GM21381 (cell line): ENCODE measurements at regions not wholly inside any gene's neighbourhood (a gene's known extent, or its start where the extent isn't known, plus 50 kb on each side); places are given as distances from the start of the nearest gene placed in this dataset.
"Not testable (repeated sequence)": the region's sequence is repeated elsewhere in the genome, so short reads cannot be mapped to it uniquely, and the experiment has no call there.

Experiments used
- ATAC-seq: cut with Tn5 transposase; IDR thresholded peaks from one replicate; pipeline ENCODE4 v1.9.1; 2021; ENCODE audit warnings: mild to moderate bottlenecking, moderate library complexity; ENCODE audit not compliant: unreplicated experiment

- ATAC-seq, result no peak
These were observed 398.7 kb downstream of the TMEM121 start for GRCh38 chr14:105924951-105925591.

- no peak for ATAC-seq
These were observed 399.4 kb downstream of the TMEM121 start for GRCh38 chr14:105925615-105926372.

GRCh38 chr14:105926373-105927095, 400.2 kb downstream of the TMEM121 start:
- no peak for ATAC-seq

- ATAC-seq, result no peak
These were observed 401.0 kb downstream of the TMEM121 start for GRCh38 chr14:105927096-105928060.

GRCh38 chr14:105928171-105929111, 402.1 kb downstream of the TMEM121 start:
- ATAC-seq, result not testable (repeated sequence)

GRCh38 chr14:105929327-105930081, 403.1 kb downstream of the TMEM121 start:
- ATAC-seq, result no peak

GRCh38 chr14:105930572-105930971, 404.2 kb downstream of the TMEM121 start:
- ATAC-seq, result no peak

- no peak for ATAC-seq
These were observed 405.6 kb downstream of the TMEM121 start for GRCh38 chr14:105931808-105932483.

GRCh38 chr14:105933238-105933637, 406.9 kb downstream of the TMEM121 start:
- ATAC-seq, result no peak

GRCh38 chr14:105935384-105935783, 409.0 kb downstream of the TMEM121 start:
- ATAC-seq, result no peak

GRCh38 chr14:105937253-105938054, 411.1 kb downstream of the TMEM121 start:
- no peak for ATAC-seq

- no peak for ATAC-seq
These were observed 411.9 kb downstream of the TMEM121 start for GRCh38 chr14:105938055-105938863.

- ATAC-seq, result no peak
These were observed 412.6 kb downstream of the TMEM121 start for GRCh38 chr14:105938959-105939358.

- no peak for ATAC-seq
These were observed 413.6 kb downstream of the TMEM121 start for GRCh38 chr14:105939810-105940508.

- no peak for ATAC-seq
These were observed 414.3 kb downstream of the TMEM121 start for GRCh38 chr14:105940534-105941225.
